ENCODE measurements at regions not wholly inside any gene's neighbourhood (a gene's known extent, or its start where the extent isn't known, plus 50 kb on each side); places are given as distances from the start of the nearest gene placed in this dataset.

GRCh38 chr7:125459038-125459437 lies 529.4 kb upstream of the POT1 start:
- ATAC-seq (ENCODE audit: low read depth) = no peak
- Histone ChIP-seq H3K9me3 (ENCODE audit: severe bottlenecking) (no peaks in the 10 kb centered on the region), H3K27me3 (ENCODE audit: insufficient read depth, poor library complexity, severe bottlenecking) (no peaks in the 10 kb centered on the region), H3K4me3 (ENCODE audit: severe bottlenecking) (no peak overlapping the region), H3K27ac (ENCODE audit: poor library complexity, severe bottlenecking) (no peak overlapping the region), H3K4me1 (ENCODE audit: insufficient read depth, poor library complexity, severe bottlenecking) (no peaks in the 10 kb centered on the region), H3K36me3 (ENCODE audit: low read depth) (no peaks in the 10 kb centered on the region)
- no peak for DNase-seq (ENCODE audit: low spot score)
- TF ChIP-seq CTCF (IDR thresholded peaks at IDR 0.05; ENCODE audit: poor library complexity, severe bottlenecking) = no peak

- TF ChIP-seq CTCF (IDR thresholded peaks at IDR 0.05; ENCODE audit: poor library complexity, severe bottlenecking) = no peak
- H3K27ac ChIP-seq (ENCODE audit: poor library complexity, severe bottlenecking) = no peak overlapping the region
- ATAC-seq (ENCODE audit: low read depth) (no peak), DNase-seq (ENCODE audit: low spot score) (no peak)
- H3K27me3 ChIP-seq (ENCODE audit: insufficient read depth, poor library complexity, severe bottlenecking) = no peaks in the 10 kb centered on the region
- no peaks in the 10 kb centered on the region for H3K36me3 ChIP-seq (ENCODE audit: low read depth)
- H3K4me3 ChIP-seq (ENCODE audit: severe bottlenecking) = no peak overlapping the region
- H3K9me3 ChIP-seq (ENCODE audit: severe bottlenecking) = no peaks in the 10 kb centered on the region
- no peaks in the 10 kb centered on the region for H3K4me1 ChIP-seq (ENCODE audit: insufficient read depth, poor library complexity, severe bottlenecking)
Measured at GRCh38 chr7:125450749-125451148, 521.1 kb upstream of the POT1 start.

- Histone ChIP-seq H3K9me3 (ENCODE audit: severe bottlenecking) (no peaks in the 10 kb centered on the region), H3K27ac (ENCODE audit: poor library complexity, severe bottlenecking) (no peak overlapping the region), H3K36me3 (ENCODE audit: low read depth) (no peaks in the 10 kb centered on the region), H3K4me1 (ENCODE audit: insufficient read depth, poor library complexity, severe bottlenecking) (no peaks in the 10 kb centered on the region), H3K27me3 (ENCODE audit: insufficient read depth, poor library complexity, severe bottlenecking) (no peaks in the 10 kb centered on the region), H3K4me3 (ENCODE audit: severe bottlenecking) (no peak overlapping the region)
- DNase-seq (ENCODE audit: low spot score) (no peak), ATAC-seq (ENCODE audit: low read depth) (no peak)
- TF ChIP-seq CTCF (IDR thresholded peaks at IDR 0.05; ENCODE audit: poor library complexity, severe bottlenecking) = no peak
Measured at GRCh38 chr7:125445836-125446235, 516.2 kb upstream of the POT1 start.

GRCh38 chr7:125444864-125445263 lies 515.2 kb upstream of the POT1 start:
- no peak for DNase-seq (ENCODE audit: low spot score)
- Histone ChIP-seq H3K27me3 (ENCODE audit: insufficient read depth, poor library complexity, severe bottlenecking) (no peaks in the 10 kb centered on the region), H3K36me3 (ENCODE audit: low read depth) (no peaks in the 10 kb centered on the region), H3K4me1 (ENCODE audit: insufficient read depth, poor library complexity, severe bottlenecking) (no peaks in the 10 kb centered on the region), H3K27ac (ENCODE audit: poor library complexity, severe bottlenecking) (no peak overlapping the region), H3K9me3 (ENCODE audit: severe bottlenecking) (no peaks in the 10 kb centered on the region), H3K4me3 (ENCODE audit: severe bottlenecking) (no peak overlapping the region)
- no peak for TF ChIP-seq CTCF (IDR thresholded peaks at IDR 0.05; ENCODE audit: poor library complexity, severe bottlenecking)
- ATAC-seq (ENCODE audit: low read depth) = no peak

GRCh38 chr7:125436220-125436619 lies 506.6 kb upstream of the POT1 start:
- no peak overlapping the region for H3K27ac ChIP-seq (ENCODE audit: poor library complexity, severe bottlenecking)
- no peak for ATAC-seq (ENCODE audit: low read depth)

More at GRCh38 chr7:125436220-125436619, 506.6 kb upstream of the POT1 start:
- Histone ChIP-seq H3K4me1 (ENCODE audit: insufficient read depth, poor library complexity, severe bottlenecking) (no peaks in the 10 kb centered on the region), H3K9me3 (ENCODE audit: severe bottlenecking) (peaks cover 1% of the 10 kb centered on the region), H3K36me3 (ENCODE audit: low read depth) (no peaks in the 10 kb centered on the region), H3K4me3 (ENCODE audit: severe bottlenecking) (no peak overlapping the region), H3K27me3 (ENCODE audit: insufficient read depth, poor library complexity, severe bottlenecking) (no peaks in the 10 kb centered on the region)
- DNase-seq (ENCODE audit: low spot score) = no peak
- TF ChIP-seq CTCF (IDR thresholded peaks at IDR 0.05; ENCODE audit: poor library complexity, severe bottlenecking) = no peak
